CD14-positive monocyte (primary cell): ENCODE measurements at regions not wholly inside any gene's neighbourhood (a gene's known extent, or its start where the extent isn't known, plus 50 kb on each side); places are given as distances from the start of the nearest gene placed in this dataset.

Source experiments
- DNase-seq, 3 donors: peaks; one replicate each; pipeline ENCODE4 v3.0.0-alpha.2; 2011 to 2022
- H2AFZ ChIP-seq: 2 replicates; pipeline ENCODE4 v1.6.0; 2012; ENCODE audit warnings: mild to moderate bottlenecking, low read depth, low read length, inconsistent platforms; ENCODE audit not compliant: insufficient read depth, poor library complexity, severe bottlenecking
- H3K27ac ChIP-seq, 2 donors: 1 replicate in 1 of 2; 2 replicates in 1 of 2; pipeline ENCODE4 v1.5.1; 2012 to 2013; ENCODE audit warnings: low read length in 2 of 2, control low read depth in 1 of 2, inconsistent platforms in 1 of 2, low read depth in 1 of 2, mild to moderate bottlenecking in 1 of 2
- H3K27me3 ChIP-seq, 2 donors: one replicate each; pipeline versions ENCODE4 v1.6.0 to v1.6.1; 2011 to 2013; ENCODE audit warnings: low read length in 2 of 2; ENCODE audit not compliant: control insufficient read depth in 2 of 2, insufficient read depth in 2 of 2
- H3K36me3 ChIP-seq, 2 donors: replicated peaks in 1 of 2; 1 replicate in 1 of 2; 2 replicates in 1 of 2; pipeline versions ENCODE4 v1.5.1 to v1.6.1; 2012 to 2013; ENCODE audit warnings: low read length in 2 of 2, control low read depth in 1 of 2, inconsistent platforms in 1 of 2, mild to moderate bottlenecking in 1 of 2; ENCODE audit not compliant: insufficient read depth in 2 of 2, control insufficient read depth in 1 of 2
- H3K4me1 ChIP-seq, 2 donors: 1 replicate in 1 of 2; 2 replicates in 1 of 2; pipeline versions ENCODE4 v1.5.1 to v1.6.1; 2012 to 2013; ENCODE audit warnings: low read length in 2 of 2, control low read depth in 1 of 2, inconsistent platforms in 1 of 2, mild to moderate bottlenecking in 1 of 2, moderate library complexity in 1 of 2; ENCODE audit not compliant: insufficient read depth in 2 of 2, control insufficient read depth in 1 of 2
- H3K4me2 ChIP-seq: replicated peaks from 2 replicates; pipeline ENCODE3; 2012; ENCODE audit warnings: low read length, moderate library complexity, mild to moderate bottlenecking; ENCODE audit not compliant: poor library complexity, severe bottlenecking; ENCODE audit errors: extremely low read depth
- H3K4me3 ChIP-seq, 3 experiments: fragments of 200-600 bp in 1 of 3; sonication (generic) in 1 of 3; replicated peaks in 1 of 3; 1 replicate in 2 of 3; 2 replicates in 1 of 3; pipeline ENCODE4 v1.5.1; 2011 to 2013; ENCODE audit warnings: low read length in 3 of 3, mild to moderate bottlenecking in 3 of 3, control low read depth in 2 of 3, low read depth in 2 of 3, inconsistent platforms in 1 of 3, moderate library complexity in 1 of 3
- H3K79me2 ChIP-seq: 2 replicates; pipeline ENCODE4 v1.6.0; 2012; ENCODE audit warnings: mild to moderate bottlenecking, control low read depth, inconsistent platforms, low read length, moderate library complexity; ENCODE audit not compliant: insufficient read depth
- H3K9ac ChIP-seq: 2 replicates; pipeline ENCODE4 v1.6.0; 2017; ENCODE audit warnings: low read length, mild to moderate bottlenecking; ENCODE audit not compliant: insufficient read depth, poor library complexity, severe bottlenecking
- H3K9me3 ChIP-seq, 2 donors: replicated peaks in 1 of 2; 1 replicate in 1 of 2; 2 replicates in 1 of 2; pipeline versions ENCODE4 v1.5.1 to v1.6.1; 2012 to 2013; ENCODE audit warnings: low read length in 2 of 2, control low read depth in 1 of 2; ENCODE audit not compliant: control insufficient read depth in 1 of 2, insufficient read depth in 1 of 2
- H4K20me1 ChIP-seq: 2 replicates; pipeline ENCODE4 v1.6.0; 2012; ENCODE audit warnings: mild to moderate bottlenecking, low read length, control low read depth, moderate library complexity; ENCODE audit not compliant: insufficient read depth
- H3K27ac Mint-ChIP-seq, 7 donors: one replicate each; pipeline ENCODE4 v1.8.0; 2020; ENCODE audit warnings: mild to moderate bottlenecking in 7 of 7, mixed read lengths in 7 of 7, moderate library complexity in 6 of 7, inconsistent platforms in 2 of 7
- H3K27me3 Mint-ChIP-seq, 3 donors: one replicate each; pipeline ENCODE4 v1.8.0; 2021 to 2022; ENCODE audit warnings: low read depth in 3 of 3, mild to moderate bottlenecking in 3 of 3, mixed read lengths in 3 of 3, moderate library complexity in 3 of 3, inconsistent platforms in 1 of 3
- H3K36me3 Mint-ChIP-seq, 2 donors: one replicate each; pipeline ENCODE4 v1.8.0; 2020; ENCODE audit warnings: mixed read lengths in 2 of 2, inconsistent platforms in 1 of 2, mild to moderate bottlenecking in 1 of 2
- H3K4me1 Mint-ChIP-seq: one replicate; pipeline ENCODE4 v1.8.0; 2020; ENCODE audit warnings: mild to moderate bottlenecking, mixed read lengths
- H3K4me3 Mint-ChIP-seq, 2 donors: one replicate each; pipeline ENCODE4 v1.8.0; 2020; ENCODE audit warnings: mild to moderate bottlenecking in 2 of 2, mixed read lengths in 2 of 2, moderate library complexity in 1 of 2
- H3K9me3 Mint-ChIP-seq, 7 donors: one replicate each; pipeline ENCODE4 v1.8.0; 2020 to 2022; ENCODE audit warnings: mixed read lengths in 7 of 7, mild to moderate bottlenecking in 6 of 7, moderate library complexity in 6 of 7, inconsistent platforms in 2 of 7
- CTCF ChIP-seq: fragments of 200-600 bp; IDR thresholded peaks from one replicate; pipeline ENCODE4 v1.8.0; 2022; ENCODE audit warnings: antibody characterized with exemption, mild to moderate bottlenecking
- WGBS: methylation state at CpG from one replicate; pipeline ENCODE4 v1.1.5; 2013; ENCODE audit warnings: missing lambda C conversion rate; ENCODE audit not compliant: insufficient coverage; 5-methylcytosine and 5-hydroxymethylcytosine counted together
- intact Hi-C, 2 donors: fragments of 100-400 bp; cut with micrococcal nuclease; formaldehyde crosslinking; loops; one replicate each; pipeline versions ENCODE4 v1.15.0 to v1.15.1; 2023

GRCh38 chr9:101977614-101978210, 239.3 kb upstream of the GRIN3A start:
- intact Hi-C loops: no loop called here
- TF ChIP-seq CTCF: peak; percentile 71
- Histone ChIP-seq H3K27me3 (no peaks in the 10 kb centered on the region), H2AFZ (no peak overlapping the region), H3K9ac (no peak overlapping the region), H3K4me1 (no peaks in the 10 kb centered on the region), H3K27ac (no peak overlapping the region), H4K20me1 (no peaks in the 10 kb centered on the region), H3K36me3 (no peaks in the 10 kb centered on the region), H3K9me3 (no peaks in the 10 kb centered on the region), H3K4me2 (no peak overlapping the region), H3K79me2 (no peaks in the 10 kb centered on the region), H3K4me3 (no peak overlapping the region)
- no peaks in the 10 kb centered on the region for H3K9me3 Mint-ChIP-seq
- H3K36me3 Mint-ChIP-seq: no peaks in the 10 kb centered on the region
- WGBS: no CpG with 5 or more reads among the region's 2 CpGs
- H3K27me3 Mint-ChIP-seq: peaks cover 0 to 3% (median 0%) of the 10 kb centered on the region in 3 donors
- DNase-seq: peak in 1 of 3 donors; percentile 3
- H3K4me3 Mint-ChIP-seq: no peak overlapping the region
- no peak overlapping the region for H3K27ac Mint-ChIP-seq
- H3K4me1 Mint-ChIP-seq: no peaks in the 10 kb centered on the region

GRCh38 chr9:101970609-101971008, 232.2 kb upstream of the GRIN3A start:
- Histone ChIP-seq H3K4me1 (no peaks in the 10 kb centered on the region), H3K36me3 (no peaks in the 10 kb centered on the region), H3K79me2 (no peaks in the 10 kb centered on the region), H3K9me3 (no peaks in the 10 kb centered on the region), H3K27ac (no peak overlapping the region), H3K27me3 (no peaks in the 10 kb centered on the region), H3K4me3 (no peak overlapping the region), H3K4me2 (no peak overlapping the region), H2AFZ (no peak overlapping the region), H4K20me1 (no peaks in the 10 kb centered on the region), H3K9ac (no peak overlapping the region)
- intact Hi-C loops: no loop called here
- DNase-seq: no peak
- no peaks in the 10 kb centered on the region for H3K9me3 Mint-ChIP-seq
- TF ChIP-seq CTCF: no peak
- H3K27me3 Mint-ChIP-seq: no peaks in the 10 kb centered on the region
- no peak overlapping the region for H3K4me3 Mint-ChIP-seq
- H3K27ac Mint-ChIP-seq: no peak overlapping the region
- H3K36me3 Mint-ChIP-seq: no peaks in the 10 kb centered on the region
- no peaks in the 10 kb centered on the region for H3K4me1 Mint-ChIP-seq
